Mesenchymal stem cell (in vitro differentiated cells and primary cell): ENCODE measurements at regions not wholly inside any gene's neighbourhood (a gene's known extent, or its start where the extent isn't known, plus 50 kb on each side); places are given as distances from the start of the nearest gene placed in this dataset.
A peak's percentile ranks its signal among the peaks of the same experiment; 100 is the strongest.

ENCODE experiments used
- DNase-seq: peaks from one replicate; pipeline ENCODE4 v3.0.0-alpha.2; 2013
- H2AFZ ChIP-seq: one replicate; pipeline ENCODE4 v1.6.1; 2013; ENCODE audit warnings: low read depth, mild to moderate bottlenecking, control low read depth, inconsistent platforms, low read length, moderate library complexity
- H2AK5ac ChIP-seq: 2 replicates; pipeline ENCODE4 v1.6.1; 2013; ENCODE audit warnings: low read length, moderate library complexity, mild to moderate bottlenecking, inconsistent platforms; ENCODE audit not compliant: severe bottlenecking
- H2BK120ac ChIP-seq: one replicate; pipeline ENCODE4 v1.6.1; 2013; ENCODE audit warnings: low read depth, mild to moderate bottlenecking, inconsistent platforms, low read length, moderate library complexity
- H2BK12ac ChIP-seq, 2 experiments: one replicate each; pipeline ENCODE4 v1.6.1; 2013; ENCODE audit warnings: inconsistent platforms in 2 of 2, low read length in 2 of 2, mild to moderate bottlenecking in 2 of 2, moderate library complexity in 2 of 2, control low read depth in 1 of 2
- H2BK15ac ChIP-seq: one replicate; pipeline ENCODE4 v1.6.1; 2013; ENCODE audit warnings: mild to moderate bottlenecking, low read depth, inconsistent platforms; ENCODE audit not compliant: poor library complexity, severe bottlenecking
- H2BK5ac ChIP-seq: 2 replicates; pipeline ENCODE4 v1.6.1; 2013; ENCODE audit warnings: low read depth, mild to moderate bottlenecking, low read length, control low read depth, inconsistent platforms; ENCODE audit not compliant: poor library complexity, severe bottlenecking
- H3K14ac ChIP-seq, 2 experiments: one replicate each; pipeline ENCODE4 v1.6.1; 2013; ENCODE audit warnings: inconsistent platforms in 2 of 2, low read length in 2 of 2, control low read depth in 1 of 2, mild to moderate bottlenecking in 1 of 2, moderate library complexity in 1 of 2
- H3K18ac ChIP-seq, 2 experiments: one replicate each; pipeline ENCODE4 v1.6.1; 2013; ENCODE audit warnings: inconsistent platforms in 2 of 2, low read length in 2 of 2, control low read depth in 1 of 2, low read depth in 1 of 2, mild to moderate bottlenecking in 1 of 2
- H3K23ac ChIP-seq, 2 experiments: one replicate each; pipeline ENCODE4 v1.6.1; 2013; ENCODE audit warnings: inconsistent platforms in 2 of 2, low read length in 2 of 2, mild to moderate bottlenecking in 2 of 2, moderate library complexity in 2 of 2, control low read depth in 1 of 2
- H3K27ac ChIP-seq: 2 replicates; pipeline ENCODE4 v1.5.1; 2013; ENCODE audit warnings: mild to moderate bottlenecking, moderate library complexity, low read length, control low read depth, inconsistent platforms; ENCODE audit not compliant: poor library complexity, severe bottlenecking
- H3K27me3 ChIP-seq, 2 experiments: 2 replicates each; pipeline versions ENCODE4 v1.6.1 to v1.7.0; 2013; ENCODE audit warnings: low read length in 2 of 2, mild to moderate bottlenecking in 2 of 2, moderate library complexity in 2 of 2, control low read depth in 1 of 2, inconsistent platforms in 1 of 2; ENCODE audit not compliant: control insufficient read depth in 1 of 2, insufficient read depth in 1 of 2
- H3K36me3 ChIP-seq, 2 experiments: 2 replicates each; pipeline versions ENCODE4 v1.6.1 to v1.7.0; 2013; ENCODE audit warnings: low read length in 2 of 2, control low read depth in 1 of 2, inconsistent platforms in 1 of 2, low read depth in 1 of 2, mild to moderate bottlenecking in 1 of 2; ENCODE audit not compliant: insufficient read depth in 2 of 2, control insufficient read depth in 1 of 2
- H3K4ac ChIP-seq, 2 experiments: one replicate each; pipeline ENCODE4 v1.6.1; 2013; ENCODE audit warnings: inconsistent platforms in 2 of 2, low read length in 2 of 2, mild to moderate bottlenecking in 2 of 2, moderate library complexity in 2 of 2, control low read depth in 1 of 2, low read depth in 1 of 2
- H3K4me1 ChIP-seq: 2 replicates; pipeline ENCODE4 v1.6.1; 2013; ENCODE audit warnings: low read depth, low read length, control low read depth; ENCODE audit not compliant: control insufficient read depth, insufficient read depth
- H3K4me2 ChIP-seq: 2 replicates; pipeline ENCODE4 v1.6.1; 2013; ENCODE audit warnings: low read length, mild to moderate bottlenecking, inconsistent platforms; ENCODE audit not compliant: poor library complexity, severe bottlenecking
- H3K4me3 ChIP-seq, 2 experiments: 2 replicates each; pipeline versions ENCODE4 v1.5.1 to v1.7.0; 2013; ENCODE audit warnings: low read length in 2 of 2, mild to moderate bottlenecking in 2 of 2, control low read depth in 1 of 2, low read depth in 1 of 2; ENCODE audit not compliant: insufficient read depth in 1 of 2
- H3K79me1 ChIP-seq: replicated peaks from 2 replicates; pipeline ENCODE4 v1.6.1; 2013; ENCODE audit warnings: mild to moderate bottlenecking, control low read depth, low read length, inconsistent platforms; ENCODE audit not compliant: poor library complexity, severe bottlenecking
- H3K9ac ChIP-seq: 2 replicates; pipeline ENCODE4 v1.7.0; 2013; ENCODE audit warnings: mild to moderate bottlenecking, low read length, moderate library complexity
- H3K9me3 ChIP-seq: 2 replicates; pipeline ENCODE4 v1.7.0; 2013; ENCODE audit warnings: mild to moderate bottlenecking, low read length; ENCODE audit not compliant: control insufficient read depth
- H4K8ac ChIP-seq: one replicate; pipeline ENCODE4 v1.6.1; 2013; ENCODE audit warnings: inconsistent platforms, mild to moderate bottlenecking, low read length, moderate library complexity
- H4K91ac ChIP-seq: one replicate; pipeline ENCODE4 v1.6.1; 2013; ENCODE audit warnings: mild to moderate bottlenecking, low read length, inconsistent platforms
- WGBS: methylation state at CpG from one replicate; pipeline ENCODE4 v1.1.7; 2013; ENCODE audit warnings: mixed read lengths; 5-methylcytosine and 5-hydroxymethylcytosine counted together

GRCh38 chr5:128877476-128877875 is 87.8 kb upstream of the SLC27A6 start:
- Histone ChIP-seq H3K14ac (no peak overlapping the region), H3K9ac (no peak overlapping the region), H2BK15ac (no peak overlapping the region), H3K27ac (no peak overlapping the region), H3K79me1 (no peaks in the 10 kb centered on the region), H2AK5ac (no peak overlapping the region), H3K27me3 (no peaks in the 10 kb centered on the region), H2AFZ (no peak overlapping the region), H3K23ac (no peak overlapping the region), H4K8ac (no peak overlapping the region), H2BK12ac (no peak overlapping the region), H3K18ac (no peak overlapping the region), H3K4me3 (no peak overlapping the region), H2BK120ac (no peak overlapping the region), H3K9me3 (no peaks in the 10 kb centered on the region), H3K4ac (no peak overlapping the region), H3K4me1 (no peaks in the 10 kb centered on the region), H3K36me3 (no peaks in the 10 kb centered on the region), H3K4me2 (no peak overlapping the region), H4K91ac (no peak overlapping the region), H2BK5ac (no peak overlapping the region)
- no peak for DNase-seq
- WGBS = 100% methylated on average over 1 of the region's 4 CpGs

GRCh38 chr5:128881502-128882018 is 83.7 kb upstream of the SLC27A6 start:
- H3K18ac ChIP-seq = no peak overlapping the region
- no peak overlapping the region for H4K8ac ChIP-seq
- H3K4me1 ChIP-seq = no peaks in the 10 kb centered on the region
- no peak overlapping the region for H3K4me3 ChIP-seq
- no peak overlapping the region for H2BK12ac ChIP-seq
- H2BK5ac ChIP-seq = no peak overlapping the region
- no peak overlapping the region for H2AFZ ChIP-seq
- H2BK120ac ChIP-seq = no peak overlapping the region
- no peak overlapping the region for H3K23ac ChIP-seq
- DNase-seq = peak; percentile 53
- H2AK5ac ChIP-seq = no peak overlapping the region
- H2BK15ac ChIP-seq = no peak overlapping the region
- H3K79me1 ChIP-seq = no peaks in the 10 kb centered on the region
- H3K27me3 ChIP-seq = no peaks in the 10 kb centered on the region
- no peaks in the 10 kb centered on the region for H3K9me3 ChIP-seq
- no peak overlapping the region for H3K4me2 ChIP-seq
- H4K91ac ChIP-seq = no peak overlapping the region
- no peak overlapping the region for H3K27ac ChIP-seq
- no peak overlapping the region for H3K9ac ChIP-seq
- WGBS = no CpG with 5 or more reads among the region's 4 CpGs
- no peaks in the 10 kb centered on the region for H3K36me3 ChIP-seq
- no peak overlapping the region for H3K4ac ChIP-seq
- H3K14ac ChIP-seq = no peak overlapping the region

- H3K9ac ChIP-seq = no peak overlapping the region
- no peak for DNase-seq
- H3K4ac ChIP-seq = no peak overlapping the region
- no peak overlapping the region for H3K4me3 ChIP-seq
- no peak overlapping the region for H2AK5ac ChIP-seq
- no peak overlapping the region for H4K8ac ChIP-seq
- no peak overlapping the region for H3K4me2 ChIP-seq
- H2BK120ac ChIP-seq = no peak overlapping the region
- no peaks in the 10 kb centered on the region for H3K36me3 ChIP-seq
- H2BK5ac ChIP-seq = no peak overlapping the region
- H2BK15ac ChIP-seq = no peak overlapping the region
- H3K14ac ChIP-seq = no peak overlapping the region
- H3K27ac ChIP-seq = no peak overlapping the region
- no peak overlapping the region for H2BK12ac ChIP-seq
- no peak overlapping the region for H3K18ac ChIP-seq
- H3K23ac ChIP-seq = no peak overlapping the region
- H3K79me1 ChIP-seq = no peaks in the 10 kb centered on the region
- H3K9me3 ChIP-seq = no peaks in the 10 kb centered on the region
- no peaks in the 10 kb centered on the region for H3K4me1 ChIP-seq
- no peaks in the 10 kb centered on the region for H3K27me3 ChIP-seq
- H2AFZ ChIP-seq = no peak overlapping the region
- no peak overlapping the region for H4K91ac ChIP-seq
Observed at GRCh38 chr5:128885649-128886255, 79.5 kb upstream of the SLC27A6 start.

GRCh38 chr5:128895122-128895521 is 70.2 kb upstream of the SLC27A6 start:
- H3K36me3 ChIP-seq = no peaks in the 10 kb centered on the region
- H2AK5ac ChIP-seq = no peak overlapping the region
- H2AFZ ChIP-seq = no peak overlapping the region
- no peaks in the 10 kb centered on the region for H3K27me3 ChIP-seq
- H3K4me1 ChIP-seq = no peaks in the 10 kb centered on the region
- no peak overlapping the region for H3K27ac ChIP-seq
- no peaks in the 10 kb centered on the region for H3K79me1 ChIP-seq
- no peak overlapping the region for H2BK120ac ChIP-seq
- H4K8ac ChIP-seq = no peak overlapping the region
- H3K9ac ChIP-seq = no peak overlapping the region
- H4K91ac ChIP-seq = no peak overlapping the region
- DNase-seq = no peak
- no peak overlapping the region for H2BK15ac ChIP-seq
- no peak overlapping the region for H3K23ac ChIP-seq
- no peak overlapping the region for H2BK5ac ChIP-seq
- H3K4me2 ChIP-seq = no peak overlapping the region
- no peak overlapping the region for H3K14ac ChIP-seq
- H3K4ac ChIP-seq = no peak overlapping the region
- no peak overlapping the region for H2BK12ac ChIP-seq
- H3K9me3 ChIP-seq = no peaks in the 10 kb centered on the region
- no peak overlapping the region for H3K4me3 ChIP-seq
- H3K18ac ChIP-seq = no peak overlapping the region
